Activated CD4-positive, alpha-beta T cell treated with anti-CD3 and anti-CD28 coated beads, Interleukin-2, amount 50 U/mL, for 16 hours (primary cell): ENCODE measurements at regions not wholly inside any gene's neighbourhood (a gene's known extent, or its start where the extent isn't known, plus 50 kb on each side); places are given as distances from the start of the nearest gene placed in this dataset.
"Not testable (repeated sequence)": the region's sequence is repeated elsewhere in the genome, so short reads cannot be mapped to it uniquely, and the experiment has no call there.

ENCODE experiments used
- DNase-seq: peaks from one replicate; pipeline ENCODE4 v3.0.0-alpha.2; 2020

DNA sequence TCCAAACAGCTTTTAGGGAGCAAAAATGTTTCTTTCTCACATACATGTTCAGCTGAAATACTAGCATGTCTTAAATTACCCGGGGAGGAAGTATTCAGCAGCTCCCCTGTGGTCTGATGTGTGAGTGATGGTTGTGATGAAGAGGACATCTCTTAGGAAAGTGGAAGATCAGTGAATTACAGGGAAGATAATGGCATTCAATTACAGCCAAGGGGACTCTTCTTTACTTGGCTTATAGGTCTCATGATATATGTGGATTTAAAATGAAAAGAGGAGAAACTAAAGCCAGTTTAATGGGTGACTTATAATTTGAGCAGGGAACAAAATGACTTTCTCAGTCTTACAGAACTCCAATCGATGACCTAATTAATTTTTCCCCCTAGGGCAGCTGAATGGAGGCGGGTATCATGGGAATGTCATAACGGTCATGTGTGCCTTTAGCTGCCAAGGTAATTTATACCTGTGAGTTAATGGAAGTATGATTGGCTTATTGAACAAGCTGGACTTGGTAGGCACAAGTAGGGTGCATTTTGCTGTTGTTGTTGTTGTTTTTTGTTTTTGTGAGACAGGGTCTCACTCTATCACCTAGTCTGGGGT lies 198.8 kb downstream of the HIPK3 start:
- no peak for DNase-seq

DNA sequence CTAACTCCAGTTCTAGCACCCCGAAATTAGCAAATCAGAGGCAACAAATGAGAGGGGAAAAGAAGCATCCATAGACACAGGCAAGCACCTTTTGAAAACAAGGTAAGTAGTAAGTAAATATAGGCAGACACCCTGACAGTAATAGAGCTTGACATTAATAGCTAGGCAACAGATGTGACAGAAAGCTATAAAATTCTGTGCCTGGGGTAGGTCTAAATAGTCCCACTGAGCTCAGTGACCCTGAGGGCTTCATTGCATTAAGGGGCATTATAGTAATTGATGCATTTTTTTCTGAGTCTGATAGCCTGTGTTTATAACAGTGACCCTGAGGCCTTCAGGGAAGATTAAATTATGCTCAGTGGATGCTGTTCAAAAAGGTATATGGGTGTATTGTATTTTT lies 197.1 kb downstream of the HIPK3 start:
- DNase-seq = no peak

DNA sequence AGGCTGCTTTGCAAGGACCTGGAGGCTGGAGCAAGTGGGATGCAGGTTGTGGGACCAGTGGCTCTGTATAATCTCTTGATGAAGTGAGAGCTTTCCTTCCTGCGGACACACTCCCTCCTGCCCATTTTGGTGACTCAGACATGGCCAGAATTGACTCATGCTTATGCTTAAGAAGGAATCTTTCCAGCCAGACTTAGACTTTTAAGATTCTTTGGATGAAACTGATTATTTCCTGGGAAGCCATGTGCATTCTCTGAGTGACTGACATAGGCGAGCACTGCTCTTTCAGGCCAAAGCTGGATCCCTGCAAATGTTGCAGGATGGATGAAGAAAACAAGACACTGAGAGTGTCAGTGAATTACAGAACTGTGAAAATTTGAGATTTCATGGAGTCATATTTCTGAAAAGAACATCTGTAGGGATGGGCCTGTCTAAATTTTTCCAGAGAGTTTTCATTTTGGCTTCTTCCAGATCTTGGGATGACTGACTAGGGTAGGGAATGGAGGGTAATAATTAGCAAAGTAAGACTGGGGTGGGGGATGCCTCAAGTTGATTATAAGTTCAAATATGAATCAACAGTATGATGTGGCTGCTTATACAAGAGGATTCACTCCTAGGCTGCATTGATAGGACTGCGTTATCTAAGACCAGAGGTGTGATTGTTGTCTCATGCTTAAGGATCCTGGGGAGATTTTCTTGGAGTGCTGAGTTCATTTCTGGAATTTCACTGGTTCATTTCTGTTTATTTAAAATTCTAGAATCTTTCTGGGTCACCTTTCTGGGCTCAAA lies 195.8 kb downstream of the HIPK3 start:
- no peak for DNase-seq

DNA sequence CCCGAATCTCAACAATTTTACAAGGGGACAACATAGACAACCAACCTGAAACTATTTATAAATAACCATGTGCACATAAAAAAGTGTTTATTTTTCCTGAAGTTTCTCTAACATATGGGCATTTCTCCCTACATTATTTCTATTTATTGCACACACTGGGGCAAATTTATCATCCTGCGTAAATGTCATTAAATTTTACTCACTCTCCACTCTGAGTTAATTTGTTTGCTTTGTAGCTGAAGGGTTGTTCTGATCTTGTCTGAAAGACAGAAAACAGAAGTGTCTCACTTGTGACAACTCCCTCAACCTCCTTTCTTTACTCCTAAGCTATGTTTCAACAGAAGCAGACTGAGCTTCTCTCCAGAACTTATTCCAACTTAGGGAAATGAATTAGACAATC lies 194.2 kb downstream of the HIPK3 start:
- DNase-seq = no peak

DNA sequence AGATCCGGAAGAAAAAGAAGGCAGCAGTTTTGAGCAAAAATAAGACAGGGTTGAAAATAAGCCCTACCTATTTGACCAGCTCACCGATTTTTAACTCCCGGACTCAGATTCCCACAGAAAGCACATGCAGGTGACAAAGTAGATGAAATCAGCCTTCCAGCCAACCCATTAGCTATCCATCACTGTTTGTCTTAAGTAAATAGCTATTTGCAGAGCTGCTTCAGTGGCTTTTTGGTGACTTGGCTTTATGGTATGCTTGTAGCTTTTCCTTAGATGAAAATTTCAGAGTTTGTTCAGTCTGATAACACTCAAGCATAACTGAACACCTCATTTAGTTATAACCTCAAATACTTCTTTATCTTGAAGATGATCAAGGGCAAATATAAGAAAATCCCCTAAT lies 192.6 kb downstream of the HIPK3 start:
- DNase-seq = no peak

DNA sequence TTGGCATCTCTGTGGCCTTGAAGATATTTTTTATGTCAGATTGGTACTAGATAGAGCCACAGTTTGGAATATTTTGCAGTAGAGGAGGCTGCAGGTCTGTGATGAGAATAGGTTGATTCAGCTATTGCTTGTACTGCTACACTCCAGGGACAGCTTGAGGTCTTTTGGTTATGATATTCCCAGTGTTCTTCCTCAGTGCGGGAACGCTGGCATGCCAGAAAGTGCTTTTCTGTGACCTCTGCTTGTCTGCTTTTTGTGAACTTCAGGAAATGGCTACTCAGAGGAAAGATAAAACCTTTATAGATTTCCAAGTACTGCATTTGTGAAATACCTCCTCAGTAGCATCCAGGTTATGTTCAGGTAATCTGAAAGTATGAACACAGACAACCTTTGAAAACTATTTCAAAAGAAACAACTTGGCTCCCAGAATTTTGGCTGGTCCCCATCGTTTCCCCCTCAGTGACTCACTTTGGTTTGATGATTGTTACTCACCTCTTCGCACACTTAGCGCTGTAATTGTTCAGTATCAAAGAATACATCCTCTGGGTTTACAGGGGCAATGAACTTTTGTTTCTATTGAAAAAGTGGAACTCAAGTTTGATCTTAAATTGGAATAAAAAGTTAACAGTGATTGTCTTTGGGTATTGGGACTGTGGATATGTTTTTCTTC lies 191.4 kb downstream of the HIPK3 start:
- DNase-seq = no peak

DNA sequence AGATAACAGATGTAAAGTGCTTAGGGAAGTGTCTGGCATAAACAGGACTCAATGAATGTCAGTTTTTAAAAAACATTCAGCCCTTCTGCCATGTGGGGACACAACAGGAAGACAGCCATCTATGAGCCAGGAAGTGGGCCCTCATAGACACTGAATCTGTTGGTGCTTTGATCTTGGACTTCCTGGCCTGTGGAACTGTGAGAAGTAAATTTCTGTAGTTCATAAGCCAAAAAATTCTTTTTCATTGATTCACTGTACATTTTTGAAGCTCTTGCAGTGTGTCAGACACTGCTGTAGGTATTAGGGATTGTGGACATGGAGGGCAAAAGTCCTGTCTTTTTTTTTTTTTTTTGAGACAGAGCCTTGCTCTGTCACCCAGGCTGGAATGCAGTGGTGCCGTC lies 188.6 kb downstream of the HIPK3 start:
- DNase-seq = no peak

DNA sequence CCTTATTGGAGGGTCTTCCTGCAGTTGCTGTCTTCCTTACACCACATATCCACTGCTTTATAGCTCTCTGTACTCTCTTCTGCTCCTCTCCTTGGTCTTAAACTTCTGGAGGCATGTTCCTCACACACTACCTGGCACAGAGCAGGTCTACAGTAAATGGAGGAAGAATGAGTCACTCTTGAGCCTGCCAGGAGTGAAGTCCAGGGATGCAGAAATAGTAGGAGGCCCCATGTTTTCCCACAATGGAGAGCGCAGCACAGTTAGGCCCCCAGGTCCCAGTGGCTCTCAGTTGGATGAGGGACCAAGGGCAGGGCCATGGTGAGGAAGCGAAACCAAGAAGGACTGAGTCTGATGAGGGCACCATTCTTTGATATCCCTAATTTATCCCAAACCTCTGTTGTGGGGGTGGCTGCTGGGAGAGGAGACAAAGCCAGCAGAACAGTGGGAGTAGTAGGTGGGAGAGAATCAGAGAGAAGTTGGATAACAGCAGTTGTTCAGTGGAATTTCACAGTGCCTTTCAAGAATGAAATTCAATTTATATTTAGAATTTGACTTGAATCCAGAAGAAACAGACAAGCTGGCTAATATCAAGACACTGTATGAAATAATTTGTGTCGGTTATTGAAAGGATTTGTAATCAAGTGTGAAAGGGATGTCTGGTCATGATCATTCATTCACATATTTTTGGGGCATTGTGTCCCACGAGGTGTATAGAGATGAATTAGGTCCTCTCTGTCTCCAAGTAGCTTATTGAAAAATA lies 187.8 kb downstream of the HIPK3 start:
- DNase-seq = no peak

DNA sequence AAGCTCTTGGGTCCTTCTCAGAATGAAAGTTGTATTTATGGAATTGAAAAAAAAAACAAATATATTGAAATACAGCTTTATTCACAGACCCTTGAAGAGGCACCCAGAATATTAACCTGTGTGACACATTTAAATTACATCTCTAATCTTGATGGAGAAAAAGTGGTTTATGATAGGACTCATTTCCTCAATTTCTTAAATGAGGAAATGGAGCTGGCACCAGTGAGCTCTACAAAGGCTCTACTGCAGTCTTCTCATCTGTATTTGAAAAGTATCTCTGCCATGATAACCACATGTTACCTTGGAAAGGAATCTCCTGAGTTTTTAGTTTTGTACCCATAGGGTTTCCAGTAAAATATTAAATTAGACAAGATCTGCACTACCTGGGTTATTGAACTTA lies 186.5 kb downstream of the HIPK3 start:
- DNase-seq = no peak

DNA sequence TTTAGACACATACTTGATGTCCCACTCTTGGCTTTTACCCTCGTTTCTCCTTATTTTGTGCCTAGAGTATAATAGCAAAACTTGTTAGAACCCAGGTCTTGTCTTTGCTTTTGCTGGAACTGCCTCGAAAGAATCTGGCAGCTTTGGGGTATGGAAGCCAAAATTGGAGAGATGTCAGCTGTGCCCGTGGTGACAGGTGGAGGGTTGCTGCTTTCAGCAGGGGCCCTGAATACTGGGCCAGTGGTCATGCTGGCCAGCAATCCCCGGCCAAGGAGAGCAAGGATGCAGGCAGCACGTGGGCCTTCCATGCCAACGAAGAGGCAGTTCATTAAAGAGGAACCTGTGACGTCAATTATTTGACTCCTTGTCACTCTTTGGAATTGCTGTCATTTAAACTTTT lies 181.1 kb downstream of the HIPK3 start:
- no peak for DNase-seq

DNA sequence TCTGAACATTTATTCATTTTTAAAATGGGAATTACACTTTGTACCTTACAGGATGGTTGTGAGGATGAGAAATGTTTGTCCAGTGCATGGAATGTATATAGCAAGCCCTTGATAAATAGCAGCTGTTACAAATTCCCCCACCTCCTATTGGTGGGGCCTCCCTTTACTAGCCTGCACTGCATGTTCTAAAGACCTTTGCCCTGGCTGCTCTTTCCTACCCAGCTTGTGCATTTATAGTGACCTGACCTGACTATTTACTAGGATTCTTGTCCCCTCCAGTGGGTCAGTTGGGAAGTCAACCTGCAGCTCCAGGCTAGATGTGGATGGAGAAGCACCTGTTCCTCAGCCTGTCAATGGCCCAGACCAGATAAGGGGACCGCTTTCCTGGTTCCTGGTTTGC lies 180.3 kb downstream of the HIPK3 start:
- no peak for DNase-seq

DNA sequence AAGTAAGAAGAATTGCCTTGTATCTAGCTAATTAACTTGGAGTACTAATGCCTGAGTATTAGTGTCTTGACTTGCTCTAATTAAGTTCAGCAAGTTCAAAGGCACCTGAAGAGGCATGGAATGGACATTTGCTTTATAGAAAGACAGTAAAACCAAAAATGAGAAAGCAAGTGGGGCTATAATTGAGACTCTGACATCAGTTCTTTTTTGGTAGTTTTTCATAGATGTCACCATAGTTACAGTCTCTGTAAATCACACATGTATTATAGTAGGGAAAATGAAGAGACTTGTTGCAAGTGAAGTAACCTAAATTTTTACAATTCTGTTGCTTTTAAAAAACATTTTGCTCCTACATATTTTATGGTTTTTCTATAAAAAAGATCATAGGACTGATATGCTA lies 178.0 kb downstream of the HIPK3 start:
- no peak for DNase-seq

DNA sequence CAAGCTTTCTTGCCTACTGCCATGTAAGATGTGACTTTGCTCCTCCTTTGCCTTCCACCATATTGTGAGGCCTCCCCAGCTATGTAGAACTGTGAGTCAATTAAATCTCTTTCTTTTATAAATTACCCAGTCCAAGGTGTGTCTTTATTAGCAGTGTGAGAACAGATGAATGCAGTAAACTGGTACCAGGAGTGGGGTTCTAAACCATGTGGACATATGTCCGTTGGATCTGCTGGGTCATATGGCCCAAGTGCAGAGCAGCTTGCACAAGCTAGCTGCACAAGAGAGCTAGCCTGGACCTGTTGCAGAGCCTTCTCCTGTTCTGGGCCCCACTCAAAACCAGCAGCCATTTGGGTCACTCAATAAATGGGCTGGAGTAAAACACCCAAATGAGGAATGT lies 177.1 kb downstream of the HIPK3 start:
- no peak for DNase-seq

DNA sequence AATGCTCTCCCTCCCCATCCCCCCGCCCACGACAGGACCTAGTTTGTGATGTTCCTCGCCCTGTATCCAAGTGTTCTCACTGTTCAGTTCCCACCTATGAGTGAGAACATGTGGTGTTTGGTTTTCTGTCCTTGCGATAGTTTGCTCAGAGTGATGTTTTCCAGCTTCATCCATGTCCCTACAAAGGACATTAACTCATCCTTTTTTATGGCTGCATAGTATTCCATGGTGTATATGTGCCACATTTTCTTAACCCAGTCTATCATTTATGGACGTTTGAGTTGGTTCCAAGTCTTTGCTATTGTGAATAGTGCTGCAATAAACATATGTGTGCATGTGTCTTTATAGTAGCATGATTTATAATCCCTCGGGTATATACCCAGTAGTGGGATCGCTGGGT lies 171.3 kb downstream of the HIPK3 start:
- not testable (repeated sequence) for DNase-seq

DNA sequence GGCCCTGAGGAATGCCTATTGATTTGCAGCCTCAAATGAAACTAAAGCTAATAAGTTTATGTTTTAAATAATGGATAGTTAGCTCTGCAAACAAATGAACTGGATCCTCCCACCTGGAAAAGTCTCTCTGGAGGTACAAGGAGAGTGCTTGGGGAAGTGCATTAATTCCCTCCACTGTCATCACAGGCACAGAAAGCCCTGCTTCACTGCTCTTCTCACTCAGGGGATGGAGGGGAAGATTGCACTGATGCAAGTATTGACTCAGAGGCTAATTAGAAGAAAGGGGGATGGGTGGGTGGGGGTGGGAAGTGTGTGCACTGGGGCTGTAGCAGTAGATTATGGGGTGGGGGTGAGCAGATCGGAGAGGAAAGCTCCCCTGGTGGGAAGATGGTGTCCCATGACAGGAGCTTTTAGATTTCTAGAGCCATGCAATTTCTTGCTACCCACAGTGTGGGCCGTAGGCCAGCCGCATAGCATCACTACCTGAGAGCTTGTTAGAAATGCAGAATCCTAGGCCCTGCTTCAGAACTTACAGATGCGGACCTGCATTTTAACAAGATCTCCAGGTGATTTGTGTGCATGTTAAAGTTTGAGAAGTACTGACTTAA lies 163.9 kb downstream of the HIPK3 start:
- no peak for DNase-seq

DNA sequence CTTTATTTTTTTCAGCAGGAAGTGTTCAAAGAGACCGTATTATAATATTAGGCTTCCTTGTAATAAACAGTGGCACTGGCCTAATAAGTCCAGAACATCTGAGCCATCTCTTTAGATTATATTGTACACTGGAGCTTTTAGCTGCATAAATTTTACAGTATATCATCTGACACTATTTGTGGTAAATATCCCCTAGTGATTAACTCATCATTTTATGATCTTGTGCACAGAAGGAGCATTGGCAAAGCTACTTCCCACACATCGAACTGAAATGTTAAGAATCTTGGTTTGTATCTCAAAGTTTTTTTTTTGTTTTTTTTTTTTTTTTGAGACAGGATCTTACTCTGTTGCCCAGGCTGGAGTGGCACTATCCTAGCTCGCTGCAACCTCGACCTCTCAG lies 162.7 kb downstream of the HIPK3 start:
- DNase-seq = no peak

DNA sequence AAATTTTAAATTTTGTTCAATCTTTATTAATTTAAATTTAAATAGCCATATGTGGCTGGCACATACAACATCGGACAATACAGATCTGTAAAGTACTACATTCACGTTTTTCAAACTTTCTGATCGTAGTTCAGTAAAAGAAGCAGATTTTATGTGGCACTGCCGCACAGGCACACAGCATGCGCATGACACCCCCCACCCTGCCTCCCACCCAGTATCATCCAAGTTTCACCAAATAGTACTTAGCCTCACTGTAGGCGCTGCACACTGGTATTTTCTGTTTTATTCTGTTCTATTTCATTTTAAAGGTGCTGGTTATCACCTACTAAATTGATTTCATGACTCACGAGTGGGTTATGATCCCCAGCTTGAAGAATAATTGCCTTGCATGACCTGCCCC lies 159.9 kb downstream of the HIPK3 start:
- DNase-seq = no peak

DNA sequence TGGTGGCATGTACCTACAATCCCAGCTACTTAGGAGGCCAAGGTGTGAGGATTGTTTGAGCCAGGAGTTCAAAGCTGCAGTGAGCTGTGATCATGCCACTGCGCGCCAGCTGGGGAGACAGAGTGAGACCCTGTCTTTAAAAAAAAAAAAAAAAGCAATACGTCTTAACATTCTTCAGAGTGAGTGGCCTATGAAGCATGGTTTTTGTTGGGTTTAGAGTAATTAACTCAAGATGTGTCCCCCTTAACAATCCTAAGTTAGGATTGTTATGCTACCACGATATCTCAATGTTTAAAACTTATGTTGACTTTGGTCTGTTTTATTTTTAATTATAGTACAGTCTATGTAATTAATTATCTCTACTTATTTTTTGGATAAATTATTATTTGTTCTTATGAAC lies 156.1 kb downstream of the HIPK3 start:
- no peak for DNase-seq

DNA sequence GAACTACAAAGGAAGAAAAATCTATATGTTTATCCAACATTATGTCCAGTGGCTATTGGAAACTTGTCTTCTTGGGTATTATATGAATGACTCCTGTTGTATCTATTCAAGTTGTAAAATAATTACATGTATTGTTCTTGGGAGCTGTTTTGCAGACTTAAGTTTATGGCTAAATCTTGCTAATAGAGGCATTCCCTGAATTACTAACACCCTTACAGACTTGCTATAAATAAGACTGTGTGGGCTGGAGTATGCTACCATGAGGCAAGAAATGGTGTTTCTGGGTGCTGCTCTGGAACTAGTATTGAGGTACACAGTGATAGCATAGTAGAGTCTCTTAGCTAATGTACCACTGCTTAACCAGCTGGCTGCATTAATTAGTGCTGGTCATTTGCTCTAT lies 155.1 kb downstream of the HIPK3 start:
- no peak for DNase-seq

DNA sequence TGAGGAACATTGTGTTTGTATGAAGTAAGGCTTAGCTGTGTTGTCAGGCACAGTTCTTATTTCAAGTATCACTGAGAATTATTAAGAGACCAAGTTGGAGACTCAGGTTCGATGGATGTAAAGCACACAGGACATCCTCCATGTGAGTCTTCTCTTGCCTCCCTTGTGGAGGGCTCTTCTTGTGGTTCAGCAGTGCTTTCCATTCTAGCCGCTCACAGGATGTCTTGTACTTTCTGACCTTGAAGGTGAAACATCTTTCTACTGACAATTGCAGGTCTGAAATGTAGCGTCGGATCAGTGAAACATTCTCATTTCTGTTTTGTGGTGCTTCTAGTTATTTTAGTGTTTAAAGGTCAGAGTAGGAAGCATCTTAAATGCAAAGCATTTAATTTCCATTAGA lies 154.6 kb downstream of the HIPK3 start:
- DNase-seq = no peak

DNA sequence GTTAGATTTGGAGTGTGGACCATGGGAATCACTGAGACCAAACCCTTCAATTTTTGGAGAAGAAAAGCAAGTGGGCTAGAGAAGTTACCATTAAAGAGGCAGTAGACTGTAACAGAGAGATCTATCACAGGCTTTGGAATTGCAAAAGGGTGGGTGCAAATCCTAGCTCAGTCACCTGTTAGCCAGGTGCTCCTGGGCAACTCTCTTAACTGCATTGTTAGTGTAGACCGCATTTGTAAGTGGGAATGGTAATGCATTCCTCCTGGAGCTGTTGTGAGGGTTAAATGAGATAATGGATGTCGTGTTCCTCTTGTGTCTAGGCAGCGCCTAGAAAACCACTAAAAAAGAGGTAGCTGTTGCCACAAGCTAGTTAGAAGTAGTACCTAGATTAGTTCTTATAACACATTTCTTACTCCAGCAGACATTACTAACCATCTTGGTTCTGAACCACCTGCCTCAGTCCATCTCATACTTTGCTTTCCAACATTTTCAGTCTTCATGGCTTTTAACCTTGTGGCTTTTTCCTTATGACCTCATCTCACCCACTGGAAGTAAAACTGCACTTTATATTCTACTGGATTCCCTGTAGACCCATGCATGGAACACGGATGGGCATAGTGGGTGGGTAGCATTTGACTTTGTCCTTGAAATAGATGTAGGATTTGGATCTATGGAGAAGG lies 153.0 kb downstream of the HIPK3 start:
- DNase-seq = no peak
